ENCODE measurements at regions not wholly inside any gene's neighbourhood (a gene's known extent, or its start where the extent isn't known, plus 50 kb on each side); places are given as distances from the start of the nearest gene placed in this dataset.

GRCh38 chr13:105052711-105053110, 1482.8 kb downstream of the EFNB2 start:
- H3K4me1 Mint-ChIP-seq: peaks cover 9% of the 10 kb centered on the region
- no peak overlapping the region for H3K27ac ChIP-seq (ENCODE audit: low read depth, low read length)
- TF ChIP-seq CTCF (conservative IDR thresholded peaks at IDR 0.05): no peak
- no peak overlapping the region for H3K4me3 ChIP-seq (ENCODE audit: low read length)
- peaks cover 4% of the 10 kb centered on the region for H3K4me1 ChIP-seq (ENCODE audit: control insufficient read depth, insufficient read depth, low read length)
- 88 to 92% methylated on average over 1 to 4 of the region's 4 CpGs for WGBS, 2 experiments (ENCODE audit: insufficient coverage in 1 of 2, insufficient read length in 1 of 2)
- H3K27ac Mint-ChIP-seq: no peak overlapping the region
- H3K9me3 ChIP-seq (ENCODE audit: control insufficient read depth, low read length): no peaks in the 10 kb centered on the region
- H3K9me3 Mint-ChIP-seq: no peaks in the 10 kb centered on the region
- H3K27me3 ChIP-seq (ENCODE audit: control insufficient read depth, insufficient read depth, low read length, poor library complexity, severe bottlenecking): no peaks in the 10 kb centered on the region
- no peak overlapping the region for H3K4me3 Mint-ChIP-seq
- H3K36me3 ChIP-seq (ENCODE audit: control insufficient read depth, insufficient read depth, low read length): no peaks in the 10 kb centered on the region
- no peak overlapping the region for H3K9ac ChIP-seq (ENCODE audit: extremely low read depth, low read length, poor library complexity, severe bottlenecking)
- no peaks in the 10 kb centered on the region for H3K27me3 Mint-ChIP-seq (ENCODE audit: insufficient read depth)
- no peak for DNase-seq
- H3K36me3 Mint-ChIP-seq (ENCODE audit: low read depth): no peaks in the 10 kb centered on the region

- Histone ChIP-seq H3K9me3 (ENCODE audit: control insufficient read depth, low read length) (no peaks in the 10 kb centered on the region), H3K9ac (ENCODE audit: extremely low read depth, low read length, poor library complexity, severe bottlenecking) (no peak overlapping the region), H3K27ac (ENCODE audit: low read depth, low read length) (no peak overlapping the region), H3K4me1 (ENCODE audit: control insufficient read depth, insufficient read depth, low read length) (peaks cover 4% of the 10 kb centered on the region), H3K4me3 (ENCODE audit: low read length) (no peak overlapping the region), H3K36me3 (ENCODE audit: control insufficient read depth, insufficient read depth, low read length) (no peaks in the 10 kb centered on the region), H3K27me3 (ENCODE audit: control insufficient read depth, insufficient read depth, low read length, poor library complexity, severe bottlenecking) (no peaks in the 10 kb centered on the region)
- H3K4me1 Mint-ChIP-seq: peaks cover 13% of the 10 kb centered on the region
- H3K4me3 Mint-ChIP-seq: no peak overlapping the region
- H3K9me3 Mint-ChIP-seq: no peaks in the 10 kb centered on the region
- TF ChIP-seq CTCF (conservative IDR thresholded peaks at IDR 0.05): no peak
- H3K27me3 Mint-ChIP-seq (ENCODE audit: insufficient read depth): no peaks in the 10 kb centered on the region
- 91 to 96% methylated on average over 3 to 4 of the region's 4 CpGs for WGBS, 2 experiments (ENCODE audit: insufficient coverage in 1 of 2, insufficient read length in 1 of 2)
- H3K36me3 Mint-ChIP-seq (ENCODE audit: low read depth): no peaks in the 10 kb centered on the region
- no peak for DNase-seq
- H3K27ac Mint-ChIP-seq: no peak overlapping the region
Observed at GRCh38 chr13:105050686-105051085, 1484.8 kb downstream of the EFNB2 start.

DNA sequence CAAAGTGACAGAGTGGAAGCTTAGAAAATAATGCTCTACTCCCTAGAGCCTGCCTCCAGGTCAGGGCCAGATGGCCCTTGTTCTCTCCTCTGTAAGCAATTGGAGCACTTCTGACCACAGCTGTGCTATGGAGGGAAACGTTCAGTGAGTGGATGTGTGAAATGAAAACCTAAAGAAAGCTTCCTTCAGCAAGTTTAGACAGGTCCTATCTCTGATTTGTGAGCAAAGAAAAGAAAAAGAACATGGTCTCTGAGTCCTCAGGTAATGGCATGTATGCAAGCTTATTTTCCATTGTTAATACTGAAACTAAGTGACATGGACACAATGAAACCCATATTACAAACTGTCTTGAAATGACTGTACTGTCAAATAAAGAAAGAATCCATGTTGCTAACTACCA, 1486.8 kb downstream of the EFNB2 start:
- TF ChIP-seq CTCF (conservative IDR thresholded peaks at IDR 0.05): no peak
- H3K27ac Mint-ChIP-seq: no peak overlapping the region
- Histone ChIP-seq H3K27ac (ENCODE audit: low read depth, low read length) (no peak overlapping the region), H3K9ac (ENCODE audit: extremely low read depth, low read length, poor library complexity, severe bottlenecking) (no peak overlapping the region), H3K4me3 (ENCODE audit: low read length) (no peak overlapping the region), H3K27me3 (ENCODE audit: control insufficient read depth, insufficient read depth, low read length, poor library complexity, severe bottlenecking) (no peaks in the 10 kb centered on the region), H3K36me3 (ENCODE audit: control insufficient read depth, insufficient read depth, low read length) (no peaks in the 10 kb centered on the region), H3K4me1 (ENCODE audit: control insufficient read depth, insufficient read depth, low read length) (peaks cover 4% of the 10 kb centered on the region), H3K9me3 (ENCODE audit: control insufficient read depth, low read length) (no peaks in the 10 kb centered on the region)
- no peaks in the 10 kb centered on the region for H3K27me3 Mint-ChIP-seq (ENCODE audit: insufficient read depth)
- H3K36me3 Mint-ChIP-seq (ENCODE audit: low read depth): no peaks in the 10 kb centered on the region
- DNase-seq: no peak
- peaks cover 13% of the 10 kb centered on the region for H3K4me1 Mint-ChIP-seq
- WGBS, 2 experiments (ENCODE audit: insufficient coverage in 1 of 2, insufficient read length in 1 of 2): 67 to 100% methylated on average over 1 of the region's 1 CpG
- peaks cover under 1% of the 10 kb centered on the region for H3K9me3 Mint-ChIP-seq
- H3K4me3 Mint-ChIP-seq: no peak overlapping the region

All from endodermal cell (in vitro differentiated cells).